Testis (tissue), 2 donors: ENCODE measurements at regions not wholly inside any gene's neighbourhood (a gene's known extent, or its start where the extent isn't known, plus 50 kb on each side); places are given as distances from the start of the nearest gene placed in this dataset.

ENCODE experiments used
- CTCF ChIP-seq, 3 experiments: fragments of 450-650 bp in 2 of 3; fragments of 200-600 bp in 1 of 3; sonication (generic) in 1 of 3; IDR thresholded peaks; one replicate each; pipeline ENCODE4 v1.5.1; 2016 to 2019; ENCODE audit warnings: antibody characterized with exemption in 3 of 3, mild to moderate bottlenecking in 2 of 3, moderate library complexity in 1 of 3
- POLR2A ChIP-seq: fragments of 450-650 bp; IDR thresholded peaks from one replicate; pipeline ENCODE4 v1.6.1; 2017; ENCODE audit warnings: antibody characterized with exemption, mild to moderate bottlenecking, moderate library complexity

GRCh38 chr2:7448578-7449264 lies 531.5 kb downstream of the RNF144A start:
- TF ChIP-seq CTCF (IDR thresholded peaks at IDR 0.05) (no peak), POLR2A (no peak)
